Right atrium auricular region (tissue), 2 donors: ENCODE measurements at regions not wholly inside any gene's neighbourhood (a gene's known extent, or its start where the extent isn't known, plus 50 kb on each side); places are given as distances from the start of the nearest gene placed in this dataset.
"Not testable (repeated sequence)": the region's sequence is repeated elsewhere in the genome, so short reads cannot be mapped to it uniquely, and the experiment has no call there.

Experiments used
- DNase-seq: peaks from one replicate; pipeline ENCODE4 v3.0.0-alpha.2; 2019; ENCODE audit warnings: low spot score
- H3K27ac ChIP-seq, 2 donors: fragments of 200-600 bp; sonication (generic); 1 replicate in 1 of 2; 2 replicates in 1 of 2; pipeline ENCODE4 v1.5.1; 2016 to 2019
- H3K27me3 ChIP-seq, 2 donors: fragments of 200-600 bp; sonication (generic); one replicate each; pipeline versions ENCODE4 v1.5.1 to v1.6.0; 2017 to 2019
- H3K36me3 ChIP-seq: fragments of 200-600 bp; sonication (generic); one replicate; pipeline ENCODE4 v1.5.1; 2016
- H3K4me1 ChIP-seq, 2 donors: fragments of 200-600 bp; sonication (generic); one replicate each; pipeline versions ENCODE4 v1.5.1 to v1.6.0; 2017 to 2019
- H3K4me3 ChIP-seq, 2 donors: fragments of 200-600 bp; sonication (generic); 1 replicate in 1 of 2; 2 replicates in 1 of 2; pipeline ENCODE4 v1.5.1; 2017 to 2019; ENCODE audit warnings: mild to moderate bottlenecking in 1 of 2, moderate library complexity in 1 of 2
- H3K9me3 ChIP-seq, 2 donors: fragments of 200-600 bp; sonication (generic); one replicate each; pipeline ENCODE4 v1.5.1; 2019
- TF ChIP-seq, protein P1 (sequence below), 2 donors: fragments of 200-600 bp; sonication (generic); IDR thresholded peaks; one replicate each; pipeline ENCODE4 v1.5.1; 2019; ENCODE audit warnings: antibody characterized with exemption in 2 of 2

DNA sequence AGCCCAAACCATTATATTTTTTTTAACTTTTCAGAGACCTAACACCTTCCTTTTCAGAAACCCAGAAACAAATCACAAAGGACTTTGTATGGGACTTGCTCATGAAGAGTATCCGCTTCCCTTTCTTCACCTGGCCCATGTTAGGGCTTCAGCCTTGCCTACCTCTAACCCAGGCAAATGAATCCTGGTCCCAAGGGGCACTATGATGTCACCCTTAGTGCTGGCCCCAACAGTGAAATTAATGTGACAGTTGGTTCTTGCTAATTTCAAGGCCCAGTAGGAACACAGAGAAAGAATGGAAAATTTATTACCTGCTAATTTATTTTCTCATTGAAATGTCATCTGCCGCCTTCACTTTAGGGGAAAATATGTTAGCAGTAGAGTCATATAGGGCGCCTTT is 179.8 kb upstream of the NRXN3 start:
- no peaks in the 10 kb centered on the region for H3K27me3 ChIP-seq
- no peaks in the 10 kb centered on the region for H3K36me3 ChIP-seq
- H3K9me3 ChIP-seq: no peaks in the 10 kb centered on the region
- TF ChIP-seq, protein P1, sequence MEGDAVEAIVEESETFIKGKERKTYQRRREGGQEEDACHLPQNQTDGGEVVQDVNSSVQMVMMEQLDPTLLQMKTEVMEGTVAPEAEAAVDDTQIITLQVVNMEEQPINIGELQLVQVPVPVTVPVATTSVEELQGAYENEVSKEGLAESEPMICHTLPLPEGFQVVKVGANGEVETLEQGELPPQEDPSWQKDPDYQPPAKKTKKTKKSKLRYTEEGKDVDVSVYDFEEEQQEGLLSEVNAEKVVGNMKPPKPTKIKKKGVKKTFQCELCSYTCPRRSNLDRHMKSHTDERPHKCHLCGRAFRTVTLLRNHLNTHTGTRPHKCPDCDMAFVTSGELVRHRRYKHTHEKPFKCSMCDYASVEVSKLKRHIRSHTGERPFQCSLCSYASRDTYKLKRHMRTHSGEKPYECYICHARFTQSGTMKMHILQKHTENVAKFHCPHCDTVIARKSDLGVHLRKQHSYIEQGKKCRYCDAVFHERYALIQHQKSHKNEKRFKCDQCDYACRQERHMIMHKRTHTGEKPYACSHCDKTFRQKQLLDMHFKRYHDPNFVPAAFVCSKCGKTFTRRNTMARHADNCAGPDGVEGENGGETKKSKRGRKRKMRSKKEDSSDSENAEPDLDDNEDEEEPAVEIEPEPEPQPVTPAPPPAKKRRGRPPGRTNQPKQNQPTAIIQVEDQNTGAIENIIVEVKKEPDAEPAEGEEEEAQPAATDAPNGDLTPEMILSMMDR (IDR thresholded peaks at IDR 0.05): no peak
- peak overlapping the region in 1 of 2 donors; percentile 61 for H3K27ac ChIP-seq
- H3K4me3 ChIP-seq: no peak overlapping the region
- DNase-seq: no peak
- peaks cover 0 to 3% of the 10 kb centered on the region in 2 donors for H3K4me1 ChIP-seq

DNA sequence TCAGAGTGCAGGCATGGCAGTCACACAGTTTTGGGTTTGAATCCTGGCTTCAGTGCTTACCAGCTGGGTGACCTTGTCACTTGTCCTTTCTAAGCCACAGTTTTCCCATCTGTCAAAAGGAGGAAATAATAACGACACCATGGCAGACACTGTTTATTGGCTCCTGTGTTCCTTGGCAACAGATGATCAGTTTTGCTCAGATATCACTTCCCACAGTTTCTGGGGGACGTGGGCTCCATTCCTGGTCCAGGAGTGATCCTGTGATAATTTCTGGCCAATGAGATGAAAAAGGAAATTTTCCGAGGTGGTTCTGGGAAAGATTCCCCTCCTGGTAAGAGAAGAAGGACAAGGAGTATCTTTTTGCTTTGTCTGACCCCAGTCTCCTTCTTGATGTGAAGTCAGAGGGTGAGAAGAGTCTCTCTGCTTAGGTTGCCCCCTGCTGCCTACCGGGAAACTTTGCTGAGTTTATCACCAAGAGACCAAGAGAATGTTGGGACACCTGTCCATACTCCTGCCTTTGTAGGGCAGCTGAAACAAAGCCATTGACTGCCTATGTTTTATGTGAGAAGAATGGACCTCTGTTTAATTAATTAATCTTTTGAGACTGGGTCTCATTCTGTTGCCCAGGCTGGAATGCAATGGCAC is 178.9 kb upstream of the NRXN3 start:
- no peak for DNase-seq
- Histone ChIP-seq H3K4me1 (no peaks in the 10 kb centered on the region), H3K27ac (no peak overlapping the region), H3K4me3 (no peak overlapping the region), H3K36me3 (no peaks in the 10 kb centered on the region), H3K27me3 (no peaks in the 10 kb centered on the region), H3K9me3 (no peaks in the 10 kb centered on the region)
- TF ChIP-seq, protein P1 (IDR thresholded peaks at IDR 0.05): no peak

DNA sequence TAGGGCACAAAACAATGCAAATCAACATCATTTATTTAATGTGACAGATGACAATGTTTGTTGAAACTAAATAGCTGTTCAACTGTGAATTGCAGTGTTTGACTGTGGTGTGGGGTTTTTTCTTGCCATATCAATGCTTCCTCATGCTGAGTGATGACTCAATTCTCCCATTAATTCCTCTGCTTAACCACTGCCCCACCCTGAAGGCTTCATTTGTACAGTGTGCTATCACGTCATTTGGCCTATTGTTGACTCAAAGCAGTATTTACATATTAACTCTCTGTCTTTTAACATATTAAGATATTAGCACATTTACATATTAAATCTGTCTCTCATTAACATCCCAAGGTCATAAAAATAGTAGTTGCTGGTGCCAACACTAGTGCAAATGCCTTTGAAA is 164.8 kb upstream of the NRXN3 start:
- TF ChIP-seq, protein P1 (IDR thresholded peaks at IDR 0.05): no peak
- DNase-seq: no peak
- H3K27ac ChIP-seq: no peak overlapping the region
- no peak overlapping the region for H3K4me3 ChIP-seq
- no peaks in the 10 kb centered on the region for H3K9me3 ChIP-seq
- H3K27me3 ChIP-seq: no peaks in the 10 kb centered on the region
- H3K4me1 ChIP-seq: no peaks in the 10 kb centered on the region
- H3K36me3 ChIP-seq: no peaks in the 10 kb centered on the region

DNA sequence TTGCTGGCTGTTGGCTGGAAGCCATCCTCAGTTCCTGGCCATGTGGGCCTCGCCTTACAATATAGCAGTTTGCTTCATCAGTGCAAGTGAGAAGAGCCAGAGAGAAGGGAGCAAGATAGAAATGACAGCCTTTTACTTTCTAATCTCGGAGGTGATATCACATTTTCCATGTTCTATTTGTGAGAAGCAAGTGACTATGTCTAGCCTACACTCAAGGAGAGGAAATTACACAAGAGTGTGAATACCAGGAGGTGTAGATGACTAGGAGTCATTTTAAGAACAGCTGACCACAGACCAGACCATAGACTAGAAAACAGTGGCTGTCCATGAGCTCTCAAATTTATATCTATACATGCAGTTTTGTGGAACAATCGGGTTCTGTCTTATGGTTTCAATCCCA is 163.0 kb upstream of the NRXN3 start:
- Histone ChIP-seq H3K36me3 (no peaks in the 10 kb centered on the region), H3K4me3 (no peak overlapping the region), H3K4me1 (no peaks in the 10 kb centered on the region), H3K27me3 (no peaks in the 10 kb centered on the region), H3K27ac (no peak overlapping the region), H3K9me3 (no peaks in the 10 kb centered on the region)
- TF ChIP-seq, protein P1 (IDR thresholded peaks at IDR 0.05): no peak
- no peak for DNase-seq

DNA sequence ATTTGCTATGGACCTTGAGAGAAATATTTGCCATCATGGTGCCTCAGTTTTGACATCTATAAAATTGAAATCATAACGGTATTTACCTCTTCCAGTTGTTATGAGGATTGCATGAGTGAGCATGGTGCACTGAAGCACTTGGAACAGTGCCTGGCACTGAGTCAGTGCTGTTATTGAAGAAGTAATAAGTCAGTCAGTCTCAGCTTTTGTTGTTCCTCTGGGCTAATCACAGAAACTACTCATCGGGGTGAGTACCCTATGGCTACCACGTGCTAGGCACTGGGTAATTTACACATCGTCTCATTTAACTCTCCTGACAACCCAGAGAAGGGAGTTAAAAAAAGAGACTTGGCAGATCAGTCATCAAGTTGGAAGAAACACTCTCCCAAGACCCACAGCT is 159.5 kb upstream of the NRXN3 start:
- no peaks in the 10 kb centered on the region for H3K9me3 ChIP-seq
- DNase-seq: peak; percentile 68
- H3K4me1 ChIP-seq: no peaks in the 10 kb centered on the region
- H3K4me3 ChIP-seq: no peak overlapping the region
- no peaks in the 10 kb centered on the region for H3K27me3 ChIP-seq
- no peak overlapping the region for H3K27ac ChIP-seq
- no peaks in the 10 kb centered on the region for H3K36me3 ChIP-seq
- TF ChIP-seq, protein P1 (IDR thresholded peaks at IDR 0.05): no peak

DNA sequence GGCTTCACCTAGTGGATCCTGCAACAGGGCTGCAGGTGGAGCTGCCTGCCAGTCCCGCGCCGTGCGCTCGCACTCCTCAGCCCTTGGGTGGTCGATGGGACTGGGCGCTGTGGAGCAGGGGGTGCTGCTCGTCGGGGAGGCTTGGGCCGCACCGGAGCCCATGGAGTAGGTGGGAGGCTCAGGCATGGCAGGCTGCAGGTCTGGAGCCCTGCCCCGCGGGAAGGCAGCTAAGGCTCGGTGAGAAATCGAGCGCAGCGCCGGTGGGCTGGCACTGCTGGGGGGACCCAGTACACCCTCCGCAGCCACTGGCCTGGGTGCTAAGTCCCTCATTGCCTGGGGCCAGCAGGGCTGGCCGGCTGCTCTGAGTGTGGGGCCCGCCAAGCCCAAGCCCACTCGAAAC is 156.3 kb upstream of the NRXN3 start:
- not testable (repeated sequence) for DNase-seq, H3K4me3 ChIP-seq, H3K27ac ChIP-seq, H3K36me3 ChIP-seq, H3K27me3 ChIP-seq, H3K9me3 ChIP-seq, H3K4me1 ChIP-seq
